Activated naive CD8-positive, alpha-beta T cell treated with anti-CD3 and anti-CD28 coated beads, Interleukin-2, amount 10 ng/mL, durations not matched to agents 7 days and 5 days (primary cell): ENCODE measurements at regions not wholly inside any gene's neighbourhood (a gene's known extent, or its start where the extent isn't known, plus 50 kb on each side); places are given as distances from the start of the nearest gene placed in this dataset.

Experiments
- ATAC-seq: fragments of 150-1000 bp; cut with Tn5 transposase; one replicate; pipeline ENCODE4 v1.10.0; 2021; ENCODE audit warnings: low read depth, moderate library complexity
- POLR2A ChIA-PET: fragments of 350-600 bp; sonication (Branson Sonifier 250); formaldehyde crosslinking; loops from one replicate; lab custom pipeline; 2021; ENCODE audit warnings: antibody characterized with exemption; lab: Charles Lee
- DNase-seq: peaks from one replicate; pipeline ENCODE4 v3.0.0; 2021
- H3K27ac Mint-ChIP-seq: one replicate; pipeline ENCODE4 v1.8.0; 2022; ENCODE audit warnings: mild to moderate bottlenecking, mixed read lengths
- H3K27me3 Mint-ChIP-seq: one replicate; pipeline ENCODE4 v1.8.0; 2022; ENCODE audit warnings: mild to moderate bottlenecking, moderate library complexity, mixed read lengths
- H3K36me3 Mint-ChIP-seq: one replicate; pipeline ENCODE4 v1.8.0; 2021; ENCODE audit warnings: mild to moderate bottlenecking, mixed read lengths
- H3K4me1 Mint-ChIP-seq: one replicate; pipeline ENCODE4 v1.8.0; 2021; ENCODE audit warnings: mixed read lengths
- H3K4me3 Mint-ChIP-seq: one replicate; pipeline ENCODE4 v1.8.0; 2022; ENCODE audit warnings: mild to moderate bottlenecking, moderate library complexity, mixed read lengths
- H3K9me3 Mint-ChIP-seq: one replicate; pipeline ENCODE4 v1.8.0; 2021; ENCODE audit warnings: mixed read lengths

DNA sequence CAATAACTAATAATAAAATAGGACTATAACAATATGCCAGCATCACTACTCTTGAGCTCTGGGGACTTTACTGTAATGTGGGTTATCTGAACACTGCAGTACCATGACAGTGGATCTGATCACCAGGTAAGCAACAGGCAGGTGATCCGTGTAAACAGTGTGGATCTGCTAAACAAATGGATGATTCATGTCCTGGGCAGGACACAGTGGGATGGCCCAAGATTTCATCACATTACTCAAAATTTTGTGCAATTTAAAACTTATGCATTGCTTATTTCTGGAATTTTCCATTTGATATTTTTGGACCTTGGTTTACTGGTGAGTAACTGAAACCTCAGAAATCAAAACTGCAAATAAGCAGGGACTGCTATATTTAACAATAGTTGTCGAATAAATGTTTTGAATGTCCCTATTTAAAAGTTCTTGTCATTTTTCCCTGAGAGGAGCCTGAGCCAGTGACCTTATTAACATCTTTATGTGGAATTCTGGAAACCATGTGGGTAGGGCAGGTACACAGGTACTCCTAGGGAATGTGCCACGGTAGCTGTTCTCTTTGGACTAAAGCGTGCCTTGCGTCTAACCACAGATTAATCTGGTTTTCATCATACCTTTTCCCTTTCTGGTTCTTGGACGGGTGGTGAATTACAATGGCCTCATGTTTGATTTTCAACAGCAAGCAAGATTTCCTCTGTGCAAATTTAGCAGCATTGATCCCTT, 214.5 kb upstream of the SASH1 start:
- DNase-seq: no peak

DNA sequence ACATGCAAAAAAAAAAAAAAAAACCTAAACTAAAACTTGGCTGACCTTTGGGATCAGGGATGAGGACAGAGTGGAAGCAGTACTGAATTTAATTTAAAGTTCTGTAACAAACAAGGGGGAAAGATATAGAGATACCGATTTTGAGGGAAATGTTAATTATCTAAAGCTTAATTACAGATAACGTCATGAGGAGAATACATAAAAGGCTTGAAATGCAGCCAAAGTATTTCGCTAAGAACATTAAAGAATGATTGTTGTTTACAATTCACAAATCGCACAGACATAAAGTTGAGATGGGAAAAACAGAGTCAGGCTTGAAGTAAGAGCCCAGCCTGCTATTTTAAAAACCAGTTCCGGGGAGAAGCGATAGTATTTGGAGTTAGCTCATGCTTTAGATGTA, 208.0 kb upstream of the SASH1 start:
- Mint-ChIP-seq H3K27me3 (peaks cover 4% of the 10 kb centered on the region), H3K9me3 (no peaks in the 10 kb centered on the region), H3K4me3 (no peak overlapping the region), H3K27ac (no peak overlapping the region), H3K4me1 (peaks cover 3% of the 10 kb centered on the region), H3K36me3 (no peaks in the 10 kb centered on the region)
- POLR2A ChIA-PET: no interaction called here
- no peak for DNase-seq
- ATAC-seq: no peak

More for the DNA sequence above, 214.5 kb upstream of the SASH1 start:
- Mint-ChIP-seq H3K27ac (no peak overlapping the region), H3K4me3 (no peak overlapping the region), H3K27me3 (no peaks in the 10 kb centered on the region), H3K4me1 (no peaks in the 10 kb centered on the region), H3K9me3 (no peaks in the 10 kb centered on the region), H3K36me3 (no peaks in the 10 kb centered on the region)
- no peak for ATAC-seq
- POLR2A ChIA-PET: no interaction called here

DNA sequence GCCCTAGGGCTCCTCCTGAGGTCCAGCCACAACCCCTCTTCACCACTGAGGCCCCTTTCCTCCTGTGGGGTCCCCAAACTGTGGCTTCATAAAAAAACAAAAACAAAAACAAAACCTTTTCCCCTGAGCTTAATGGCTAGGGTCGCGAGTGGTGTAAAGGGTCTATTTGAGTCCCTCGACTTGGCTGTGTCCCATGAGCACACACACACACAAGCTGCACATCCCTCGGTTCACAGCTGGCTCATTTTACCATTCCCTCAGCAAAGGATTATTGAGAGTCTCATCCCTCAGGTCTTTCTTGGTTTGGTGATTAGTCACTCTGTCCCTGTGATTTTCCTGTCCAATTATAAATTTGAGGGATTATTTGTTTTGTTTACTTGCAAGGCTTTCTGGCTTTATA, 206.1 kb upstream of the SASH1 start:
- ATAC-seq (no peak), DNase-seq (no peak)
- no peaks in the 10 kb centered on the region for H3K9me3 Mint-ChIP-seq
- peaks cover 3% of the 10 kb centered on the region for H3K4me1 Mint-ChIP-seq
- H3K36me3 Mint-ChIP-seq: no peaks in the 10 kb centered on the region
- POLR2A ChIA-PET: no interaction called here
- H3K27me3 Mint-ChIP-seq: peaks cover 4% of the 10 kb centered on the region
- H3K27ac Mint-ChIP-seq: no peak overlapping the region
- no peak overlapping the region for H3K4me3 Mint-ChIP-seq

DNA sequence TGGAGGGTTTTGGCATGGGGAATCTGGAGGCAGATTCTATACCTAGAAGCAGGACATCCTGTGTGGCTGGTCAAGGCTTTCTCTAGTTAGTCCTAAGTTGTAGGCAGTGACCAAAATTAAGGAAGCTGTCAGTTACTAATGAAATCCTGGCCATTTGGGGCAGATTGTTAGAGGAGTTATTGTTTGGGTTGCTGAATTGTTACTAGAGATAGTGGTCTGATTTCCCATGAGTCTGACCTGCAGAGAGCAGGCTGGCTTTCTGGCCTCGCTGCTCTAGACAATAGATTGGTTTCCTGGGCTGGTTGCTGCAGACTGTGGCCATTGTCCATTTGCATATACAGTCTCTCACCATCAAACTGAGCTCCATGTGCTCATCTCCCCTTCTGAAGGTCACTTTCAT, 205.0 kb upstream of the SASH1 start:
- ATAC-seq (no peak), DNase-seq (no peak)
- H3K4me3 Mint-ChIP-seq: no peak overlapping the region
- no peaks in the 10 kb centered on the region for H3K9me3 Mint-ChIP-seq
- peaks cover 4% of the 10 kb centered on the region for H3K27me3 Mint-ChIP-seq
- H3K36me3 Mint-ChIP-seq: no peaks in the 10 kb centered on the region
- POLR2A ChIA-PET: no interaction called here
- peaks cover 3% of the 10 kb centered on the region for H3K4me1 Mint-ChIP-seq
- no peak overlapping the region for H3K27ac Mint-ChIP-seq

GRCh38 chr6:148138573-148138972, 204.1 kb upstream of the SASH1 start:
- H3K27me3 Mint-ChIP-seq: peaks cover 4% of the 10 kb centered on the region
- POLR2A ChIA-PET: no interaction called here
- H3K4me1 Mint-ChIP-seq: peaks cover 3% of the 10 kb centered on the region
- no peak for DNase-seq
- no peak overlapping the region for H3K27ac Mint-ChIP-seq
- H3K36me3 Mint-ChIP-seq: no peaks in the 10 kb centered on the region
- no peaks in the 10 kb centered on the region for H3K9me3 Mint-ChIP-seq
- no peak for ATAC-seq
- no peak overlapping the region for H3K4me3 Mint-ChIP-seq

DNA sequence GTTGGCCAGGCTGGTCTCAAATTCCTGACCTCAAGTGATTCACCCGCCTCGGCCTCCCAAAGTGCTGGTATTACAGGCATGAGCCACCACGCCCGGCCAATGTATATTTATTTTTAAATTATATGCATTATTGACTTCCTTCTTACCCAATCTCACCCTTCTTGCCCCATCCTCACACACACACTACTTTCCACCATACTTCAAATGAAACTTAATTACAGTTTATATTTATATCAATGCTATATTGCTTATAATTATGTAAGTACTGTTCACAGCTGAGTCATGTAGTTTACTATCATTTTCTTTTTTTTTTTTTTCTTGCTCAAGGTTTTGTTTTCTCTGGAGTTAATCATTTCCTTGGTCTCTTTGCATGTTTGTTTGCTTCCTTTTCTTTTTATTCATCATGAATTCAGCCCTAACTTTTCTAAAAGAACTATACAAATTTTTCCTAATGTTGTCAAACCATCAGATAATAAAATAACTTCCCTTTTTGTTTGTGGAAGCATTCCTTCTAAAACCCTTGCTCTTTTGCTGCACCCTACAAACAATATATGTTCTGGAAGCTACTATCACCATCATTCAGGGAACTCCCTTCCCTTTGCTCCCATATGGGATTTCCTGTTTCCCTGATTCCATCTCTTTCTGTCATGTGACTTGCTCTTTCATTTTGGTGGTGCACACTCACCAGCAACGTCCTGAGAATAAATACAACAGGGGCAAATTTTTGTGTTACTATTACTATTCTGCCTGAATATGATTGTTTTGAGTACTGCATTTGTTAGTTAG, 201.7 kb upstream of the SASH1 start:
- peaks cover 4% of the 10 kb centered on the region for H3K27me3 Mint-ChIP-seq
- no peaks in the 10 kb centered on the region for H3K36me3 Mint-ChIP-seq
- ATAC-seq (no peak), DNase-seq (no peak)
- H3K9me3 Mint-ChIP-seq: no peaks in the 10 kb centered on the region
- H3K4me1 Mint-ChIP-seq: peaks cover 3% of the 10 kb centered on the region
- no peak overlapping the region for H3K27ac Mint-ChIP-seq
- H3K4me3 Mint-ChIP-seq: no peak overlapping the region
- POLR2A ChIA-PET: no interaction called here

GRCh38 chr6:148142821-148143220, 199.8 kb upstream of the SASH1 start:
- peaks cover 12% of the 10 kb centered on the region for H3K4me1 Mint-ChIP-seq
- H3K27ac Mint-ChIP-seq: no peak overlapping the region
- no peak overlapping the region for H3K4me3 Mint-ChIP-seq
- peaks cover 6% of the 10 kb centered on the region for H3K27me3 Mint-ChIP-seq
- POLR2A ChIA-PET: no interaction called here
- H3K36me3 Mint-ChIP-seq: no peaks in the 10 kb centered on the region
- H3K9me3 Mint-ChIP-seq: no peaks in the 10 kb centered on the region
- no peak for DNase-seq
- no peak for ATAC-seq

GRCh38 chr6:148143771-148144170, 198.9 kb upstream of the SASH1 start:
- DNase-seq (no peak), ATAC-seq (no peak)
- Mint-ChIP-seq H3K4me3 (no peak overlapping the region), H3K4me1 (peaks cover 9% of the 10 kb centered on the region), H3K27ac (no peak overlapping the region), H3K27me3 (peaks cover 6% of the 10 kb centered on the region), H3K36me3 (no peaks in the 10 kb centered on the region), H3K9me3 (no peaks in the 10 kb centered on the region)
- POLR2A ChIA-PET: no interaction called here

GRCh38 chr6:148144917-148145521, 197.6 kb upstream of the SASH1 start:
- DNase-seq (peak; percentile 61), ATAC-seq (no peak)
- peaks cover 9% of the 10 kb centered on the region for H3K4me1 Mint-ChIP-seq
- no peaks in the 10 kb centered on the region for H3K9me3 Mint-ChIP-seq
- peak overlapping the region; percentile 16 for H3K4me3 Mint-ChIP-seq
- no peak overlapping the region for H3K27ac Mint-ChIP-seq
- no peaks in the 10 kb centered on the region for H3K36me3 Mint-ChIP-seq
- H3K27me3 Mint-ChIP-seq: peaks cover 6% of the 10 kb centered on the region
- POLR2A ChIA-PET: no interaction called here

DNA sequence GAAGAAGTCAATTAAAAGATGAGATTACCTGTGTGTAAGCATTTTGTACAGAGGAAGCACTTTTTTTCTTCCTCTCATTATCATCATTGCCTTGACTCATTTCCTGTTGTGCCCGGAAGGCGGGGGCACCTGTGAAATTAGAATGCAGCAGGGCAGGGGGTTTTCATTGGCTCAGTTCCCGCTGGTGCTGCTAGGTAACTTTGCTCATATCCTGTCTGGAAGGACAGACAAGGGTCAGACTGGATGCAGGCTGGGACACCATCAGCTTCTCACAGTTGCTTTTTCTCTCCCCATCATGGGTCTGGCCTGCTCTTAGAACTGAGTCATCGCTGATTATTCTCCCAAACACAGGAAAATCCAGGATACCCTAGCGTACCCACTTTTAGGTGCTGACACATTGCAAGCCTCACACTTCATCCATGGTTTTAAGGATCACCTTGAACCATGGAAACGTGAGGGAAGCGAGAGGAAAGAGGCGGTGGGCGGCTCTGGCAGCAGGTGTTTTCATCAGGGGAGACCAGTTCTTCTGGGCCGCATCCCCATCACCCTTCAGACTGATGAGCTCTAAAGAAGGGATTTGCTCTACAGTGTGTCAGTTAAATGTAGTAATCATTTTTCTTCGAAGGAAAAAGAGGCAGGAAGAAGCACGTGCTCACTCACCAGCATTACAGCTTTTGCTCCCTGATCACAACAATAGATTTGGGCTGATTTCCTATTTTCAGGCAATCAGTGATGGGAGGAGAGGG, 195.7 kb upstream of the SASH1 start:
- Mint-ChIP-seq H3K27me3 (peaks cover 12% of the 10 kb centered on the region), H3K4me1 (peaks cover 9% of the 10 kb centered on the region), H3K9me3 (no peaks in the 10 kb centered on the region), H3K36me3 (no peaks in the 10 kb centered on the region), H3K27ac (peak overlapping the region; percentile 62), H3K4me3 (no peak overlapping the region)
- DNase-seq: no peak
- peak; percentile 52 for ATAC-seq
- POLR2A ChIA-PET: no interaction called here

DNA sequence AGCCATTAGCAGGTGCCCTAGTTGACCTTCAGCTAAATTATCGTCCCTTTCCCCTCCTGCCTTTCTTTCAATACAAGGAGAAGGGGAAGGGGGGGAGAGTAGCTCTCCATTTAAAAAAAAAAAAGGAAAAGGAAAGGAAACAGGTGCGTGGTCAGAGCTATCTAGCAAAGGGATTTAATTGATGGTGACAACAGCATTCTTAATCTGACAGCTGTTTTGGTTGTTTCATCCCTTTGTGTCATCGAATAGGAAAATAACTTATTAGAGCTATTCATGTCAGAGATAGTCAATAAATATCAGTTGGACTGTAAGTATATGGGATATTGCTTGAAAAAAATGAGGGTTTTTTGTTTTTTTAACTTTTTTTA, 195.2 kb upstream of the SASH1 start:
- Mint-ChIP-seq H3K27ac (no peak overlapping the region), H3K27me3 (peaks cover 12% of the 10 kb centered on the region), H3K4me3 (no peak overlapping the region), H3K9me3 (no peaks in the 10 kb centered on the region), H3K36me3 (no peaks in the 10 kb centered on the region), H3K4me1 (peaks cover 9% of the 10 kb centered on the region)
- POLR2A ChIA-PET: no interaction called here
- no peak for DNase-seq
- no peak for ATAC-seq

DNA sequence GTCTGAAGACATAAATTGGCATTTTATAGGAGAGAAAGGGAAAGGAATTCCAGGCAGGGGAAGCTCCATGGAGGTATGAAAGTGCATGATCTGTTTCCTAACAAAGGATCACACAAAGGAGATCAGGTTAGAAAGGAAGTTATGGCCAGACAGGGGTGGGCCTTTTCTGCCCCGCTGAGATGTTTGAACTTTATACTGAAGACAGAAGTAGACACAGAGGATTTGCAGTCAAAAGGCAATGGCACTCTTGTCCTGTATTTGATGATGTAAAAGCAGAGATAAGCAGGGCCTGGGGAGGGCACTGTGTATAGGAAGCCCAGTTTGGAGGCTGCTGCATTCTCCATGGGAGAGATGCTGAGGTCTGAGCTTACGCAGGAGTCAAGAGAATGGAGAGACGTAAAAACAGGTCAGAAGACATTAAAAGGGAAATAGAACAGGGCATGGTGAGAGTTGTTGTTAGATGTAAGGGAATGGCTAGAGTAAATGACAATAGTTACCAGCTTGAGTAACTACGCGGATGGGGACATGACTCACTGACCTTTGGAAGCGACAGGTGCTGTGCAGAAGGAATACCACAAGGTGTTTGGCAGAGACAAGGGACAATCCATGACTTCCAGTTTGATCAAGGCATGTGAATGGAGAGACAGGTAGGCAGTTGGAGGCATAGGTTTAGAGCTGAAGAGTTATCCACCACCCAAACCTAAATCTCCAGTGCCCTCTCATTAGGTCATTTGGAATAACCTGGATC, 190.6 kb upstream of the SASH1 start:
- Mint-ChIP-seq H3K36me3 (no peaks in the 10 kb centered on the region), H3K27me3 (peaks cover 8% of the 10 kb centered on the region), H3K4me3 (no peak overlapping the region), H3K27ac (no peak overlapping the region), H3K4me1 (peaks cover under 1% of the 10 kb centered on the region), H3K9me3 (no peaks in the 10 kb centered on the region)
- no peak for ATAC-seq
- POLR2A ChIA-PET: no interaction called here
- DNase-seq: no peak

- Mint-ChIP-seq H3K4me1 (no peaks in the 10 kb centered on the region), H3K9me3 (no peaks in the 10 kb centered on the region), H3K4me3 (no peak overlapping the region), H3K27me3 (peaks cover 6% of the 10 kb centered on the region), H3K27ac (no peak overlapping the region), H3K36me3 (no peaks in the 10 kb centered on the region)
- no peak for ATAC-seq
- no peak for DNase-seq
- POLR2A ChIA-PET: no interaction called here
These were observed 188.0 kb upstream of the SASH1 start for GRCh38 chr6:148154668-148155067.
